ENCODE measurements at regions not wholly inside any gene's neighbourhood (a gene's known extent, or its start where the extent isn't known, plus 50 kb on each side); places are given as distances from the start of the nearest gene placed in this dataset.
"Not testable (repeated sequence)": the region's sequence is repeated elsewhere in the genome, so short reads cannot be mapped to it uniquely, and the experiment has no call there.

DNA sequence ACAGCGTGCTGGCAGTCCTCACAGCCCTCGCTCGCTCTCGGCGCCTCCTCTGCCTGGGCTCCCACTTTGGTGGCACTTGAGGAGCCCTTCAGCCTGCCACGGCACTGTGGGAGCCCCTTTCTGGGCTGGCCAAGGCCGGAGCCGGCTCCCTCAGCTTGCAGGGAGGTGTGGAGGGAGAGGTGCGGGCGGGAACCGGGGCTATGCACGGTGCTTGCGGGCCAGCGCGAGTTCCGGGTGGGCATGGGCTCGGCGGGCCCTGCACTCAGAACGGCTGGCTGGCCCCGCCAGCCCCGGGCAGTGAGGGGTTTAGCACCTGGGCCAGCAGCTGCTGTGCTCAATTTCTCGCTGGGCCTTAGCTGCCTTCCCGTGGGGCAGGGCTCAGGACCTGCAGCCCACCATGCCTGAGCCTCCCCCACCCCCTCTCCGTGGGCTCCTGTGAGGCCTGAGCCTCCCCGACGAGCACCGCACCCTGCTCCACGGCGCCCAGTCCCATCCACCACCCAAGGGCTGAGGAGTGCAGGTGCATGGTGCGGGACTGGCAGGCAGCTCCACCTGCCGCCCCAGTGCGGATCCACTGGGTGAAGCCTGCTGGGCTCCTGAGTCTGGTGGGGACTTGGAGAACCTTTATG is 106.5 kb upstream of the IQSEC1 start:
- TF ChIP-seq, protein P1, sequence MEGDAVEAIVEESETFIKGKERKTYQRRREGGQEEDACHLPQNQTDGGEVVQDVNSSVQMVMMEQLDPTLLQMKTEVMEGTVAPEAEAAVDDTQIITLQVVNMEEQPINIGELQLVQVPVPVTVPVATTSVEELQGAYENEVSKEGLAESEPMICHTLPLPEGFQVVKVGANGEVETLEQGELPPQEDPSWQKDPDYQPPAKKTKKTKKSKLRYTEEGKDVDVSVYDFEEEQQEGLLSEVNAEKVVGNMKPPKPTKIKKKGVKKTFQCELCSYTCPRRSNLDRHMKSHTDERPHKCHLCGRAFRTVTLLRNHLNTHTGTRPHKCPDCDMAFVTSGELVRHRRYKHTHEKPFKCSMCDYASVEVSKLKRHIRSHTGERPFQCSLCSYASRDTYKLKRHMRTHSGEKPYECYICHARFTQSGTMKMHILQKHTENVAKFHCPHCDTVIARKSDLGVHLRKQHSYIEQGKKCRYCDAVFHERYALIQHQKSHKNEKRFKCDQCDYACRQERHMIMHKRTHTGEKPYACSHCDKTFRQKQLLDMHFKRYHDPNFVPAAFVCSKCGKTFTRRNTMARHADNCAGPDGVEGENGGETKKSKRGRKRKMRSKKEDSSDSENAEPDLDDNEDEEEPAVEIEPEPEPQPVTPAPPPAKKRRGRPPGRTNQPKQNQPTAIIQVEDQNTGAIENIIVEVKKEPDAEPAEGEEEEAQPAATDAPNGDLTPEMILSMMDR (conservative IDR thresholded peaks at IDR 0.05) = not testable (repeated sequence)
- not testable (repeated sequence) for TF ChIP-seq ZFX (IDR thresholded peaks at IDR 0.05)
